AG09309 (cell line): ENCODE measurements at regions not wholly inside any gene's neighbourhood (a gene's known extent, or its start where the extent isn't known, plus 50 kb on each side); places are given as distances from the start of the nearest gene placed in this dataset.

Experiments
- DNase-seq: peaks from one replicate; pipeline ENCODE4 v3.0.0-alpha.2; 2010; ENCODE audit warnings: low read depth
- H3K4me3 ChIP-seq: 2 replicates; pipeline ENCODE4 v1.5.1; 2011; ENCODE audit warnings: mild to moderate bottlenecking, low read depth, low read length, moderate library complexity; ENCODE audit not compliant: control insufficient read depth
- TF ChIP-seq, protein P1 (sequence below): IDR thresholded peaks from 2 replicates; pipeline ENCODE4 v1.5.1; 2011; ENCODE audit warnings: mild to moderate bottlenecking, low read depth, low read length, inconsistent platforms; ENCODE audit not compliant: insufficient read depth, control insufficient read depth; ENCODE audit errors: missing control alignments

DNA sequence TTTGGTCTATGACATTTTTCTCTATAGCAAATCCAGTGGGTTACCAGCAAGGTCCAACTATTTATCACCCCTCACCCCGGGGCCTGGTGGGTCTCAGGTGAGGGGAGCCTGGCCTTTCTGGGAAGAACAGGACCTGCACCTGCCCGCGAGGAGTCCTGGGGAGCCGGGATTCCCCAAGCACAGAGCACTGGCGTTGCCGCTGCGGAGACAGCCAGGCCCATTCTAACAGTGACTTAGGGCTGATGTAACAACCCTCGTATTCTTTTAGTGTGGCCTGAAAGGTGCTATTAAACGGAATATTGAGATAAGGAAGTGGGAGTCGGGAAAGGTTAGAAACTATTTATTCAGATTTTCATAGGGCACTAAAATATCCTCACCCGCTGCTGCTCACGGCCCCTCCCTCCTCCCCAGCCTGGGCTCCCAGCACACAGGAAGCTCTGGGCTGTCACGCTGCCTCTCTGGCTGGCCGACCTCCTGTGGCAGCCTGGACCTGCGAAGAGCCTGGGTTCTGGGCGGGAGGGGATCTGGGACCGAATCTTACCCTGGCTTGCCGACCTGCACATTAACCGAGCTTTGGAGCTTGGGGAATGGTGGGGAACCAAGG is 141.2 kb downstream of the MIAT start:
- DNase-seq = no peak
- no peak overlapping the region for H3K4me3 ChIP-seq
- TF ChIP-seq, protein P1, sequence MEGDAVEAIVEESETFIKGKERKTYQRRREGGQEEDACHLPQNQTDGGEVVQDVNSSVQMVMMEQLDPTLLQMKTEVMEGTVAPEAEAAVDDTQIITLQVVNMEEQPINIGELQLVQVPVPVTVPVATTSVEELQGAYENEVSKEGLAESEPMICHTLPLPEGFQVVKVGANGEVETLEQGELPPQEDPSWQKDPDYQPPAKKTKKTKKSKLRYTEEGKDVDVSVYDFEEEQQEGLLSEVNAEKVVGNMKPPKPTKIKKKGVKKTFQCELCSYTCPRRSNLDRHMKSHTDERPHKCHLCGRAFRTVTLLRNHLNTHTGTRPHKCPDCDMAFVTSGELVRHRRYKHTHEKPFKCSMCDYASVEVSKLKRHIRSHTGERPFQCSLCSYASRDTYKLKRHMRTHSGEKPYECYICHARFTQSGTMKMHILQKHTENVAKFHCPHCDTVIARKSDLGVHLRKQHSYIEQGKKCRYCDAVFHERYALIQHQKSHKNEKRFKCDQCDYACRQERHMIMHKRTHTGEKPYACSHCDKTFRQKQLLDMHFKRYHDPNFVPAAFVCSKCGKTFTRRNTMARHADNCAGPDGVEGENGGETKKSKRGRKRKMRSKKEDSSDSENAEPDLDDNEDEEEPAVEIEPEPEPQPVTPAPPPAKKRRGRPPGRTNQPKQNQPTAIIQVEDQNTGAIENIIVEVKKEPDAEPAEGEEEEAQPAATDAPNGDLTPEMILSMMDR = no peak

DNA sequence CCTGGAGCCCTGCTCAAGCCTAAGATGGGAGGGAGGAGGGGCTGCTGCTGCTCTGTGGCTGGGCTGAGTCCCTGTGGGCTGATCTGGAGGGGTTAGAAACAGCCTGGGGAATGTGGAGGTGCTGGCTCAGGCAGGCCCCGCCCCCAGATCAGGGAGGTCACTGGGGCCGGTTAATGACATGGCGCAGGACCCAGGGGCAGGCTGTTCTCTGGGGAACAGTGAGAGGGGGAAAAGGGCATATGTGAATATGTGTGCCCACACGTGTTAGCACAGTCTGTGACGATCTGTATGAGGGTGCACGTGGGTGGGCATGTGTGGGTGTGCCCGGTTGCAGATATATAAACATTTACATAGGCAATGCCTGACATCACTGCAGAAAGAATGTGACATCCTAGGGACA is 143.5 kb downstream of the MIAT start:
- no peak overlapping the region for H3K4me3 ChIP-seq
- DNase-seq = no peak
- TF ChIP-seq, protein P1 = no peak

DNA sequence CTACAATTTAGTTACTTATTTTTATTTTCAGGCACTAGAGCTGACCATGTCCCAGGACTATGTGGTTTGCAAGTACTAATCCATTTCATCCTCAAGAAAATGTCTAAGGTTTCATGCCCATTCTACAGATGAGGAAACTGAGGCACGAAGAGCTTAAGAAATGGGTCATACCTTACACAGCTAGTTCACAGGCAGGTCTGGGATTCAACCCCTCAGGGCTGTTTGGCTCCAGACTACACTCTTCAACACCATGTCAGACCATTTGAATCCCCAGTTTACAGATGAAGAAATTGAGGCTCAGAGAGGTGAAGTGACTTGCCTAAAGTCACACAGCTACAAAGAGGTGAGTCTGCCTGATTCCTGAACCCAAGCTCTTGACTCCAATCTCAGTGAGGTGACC is 144.1 kb downstream of the MIAT start:
- TF ChIP-seq, protein P1 = no peak
- DNase-seq = no peak
- H3K4me3 ChIP-seq = no peak overlapping the region

DNA sequence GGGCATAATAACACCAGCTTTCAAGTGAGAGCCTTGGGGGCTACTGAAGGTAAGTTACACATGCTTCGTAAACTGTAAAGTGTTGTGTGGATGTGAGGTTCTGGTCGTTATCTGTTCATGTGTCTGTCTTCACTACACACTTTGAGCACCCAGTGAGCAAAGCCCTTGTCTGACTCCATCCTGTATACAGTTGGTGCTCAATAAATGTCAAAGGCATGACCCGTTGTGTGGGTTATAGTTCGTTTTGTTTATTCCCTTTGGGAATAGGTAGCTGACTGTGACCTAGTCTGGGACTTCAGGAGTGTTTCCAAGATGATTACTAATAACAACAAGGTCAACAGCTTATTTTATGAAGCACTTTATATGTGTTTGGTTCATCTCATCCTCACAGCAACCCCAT is 146.9 kb downstream of the MIAT start:
- H3K4me3 ChIP-seq = no peak overlapping the region
- no peak for DNase-seq
- TF ChIP-seq, protein P1 = no peak

DNA sequence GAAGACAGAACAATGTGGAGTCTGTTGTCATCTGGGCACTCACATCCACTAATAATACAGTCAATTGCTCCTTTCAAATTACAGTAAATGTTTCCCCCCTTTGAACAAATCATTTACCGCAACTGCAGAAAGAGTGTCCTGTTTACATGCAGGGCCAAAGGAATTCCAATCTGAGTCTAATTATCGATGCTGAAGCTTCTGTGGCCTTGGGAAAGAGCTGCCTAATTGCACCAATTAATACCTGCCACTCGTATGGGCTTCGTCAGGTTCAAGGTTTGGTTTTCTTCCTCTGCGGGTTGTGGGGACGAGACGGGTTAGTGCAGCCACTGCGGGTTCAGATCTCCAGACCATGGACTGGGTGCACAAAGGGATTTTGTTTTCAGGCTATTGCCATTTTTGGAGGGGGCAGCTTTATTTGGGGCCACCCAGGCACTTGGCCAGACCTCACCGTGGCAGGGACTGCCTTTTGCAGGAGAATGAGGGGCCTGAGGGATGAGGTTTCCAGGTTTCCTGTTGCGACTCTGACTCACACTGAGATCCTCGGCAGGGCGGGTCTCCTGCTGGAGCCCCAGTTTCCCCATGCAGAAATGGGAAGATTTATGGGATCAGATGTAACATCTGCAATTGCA is 147.6 kb downstream of the MIAT start:
- TF ChIP-seq, protein P1 = no peak
- no peak overlapping the region for H3K4me3 ChIP-seq
- no peak for DNase-seq

DNA sequence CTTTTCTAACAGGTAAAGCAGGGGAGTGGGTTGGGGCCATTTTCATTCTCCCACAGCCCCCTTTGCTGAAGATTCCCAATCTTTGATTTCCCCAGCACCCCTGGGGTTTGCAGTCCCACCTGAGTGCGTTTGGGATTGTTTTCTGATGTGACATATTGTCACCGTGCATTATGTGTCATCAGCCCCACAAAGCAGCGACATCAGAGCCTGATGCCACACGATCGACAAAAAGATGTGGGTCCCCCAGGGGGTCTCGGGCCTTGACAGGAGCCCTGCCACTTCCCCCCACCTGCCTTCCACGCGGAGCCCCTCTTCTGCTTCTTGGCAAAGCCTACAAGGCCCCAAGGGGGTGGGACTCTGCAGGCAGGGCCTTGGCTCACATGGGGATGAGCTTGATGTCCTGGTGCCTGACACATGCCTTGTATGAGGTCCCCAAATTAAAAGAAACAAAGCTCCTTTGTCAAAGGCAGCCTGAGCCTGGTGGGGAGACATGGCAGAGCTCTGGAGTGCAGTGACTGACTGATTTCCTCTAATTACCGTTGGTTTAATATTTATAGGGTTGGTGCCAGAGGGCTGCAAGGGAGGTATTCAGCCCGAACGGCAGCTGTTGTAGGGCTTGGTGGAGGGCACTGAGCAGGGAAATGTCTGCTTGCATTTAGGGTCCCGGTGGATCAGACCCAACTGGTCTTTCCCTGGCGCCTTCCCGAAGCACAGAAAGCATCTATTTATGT is 149.2 kb downstream of the MIAT start:
- no peak for DNase-seq
- TF ChIP-seq, protein P1 = no peak
- no peak overlapping the region for H3K4me3 ChIP-seq

DNA sequence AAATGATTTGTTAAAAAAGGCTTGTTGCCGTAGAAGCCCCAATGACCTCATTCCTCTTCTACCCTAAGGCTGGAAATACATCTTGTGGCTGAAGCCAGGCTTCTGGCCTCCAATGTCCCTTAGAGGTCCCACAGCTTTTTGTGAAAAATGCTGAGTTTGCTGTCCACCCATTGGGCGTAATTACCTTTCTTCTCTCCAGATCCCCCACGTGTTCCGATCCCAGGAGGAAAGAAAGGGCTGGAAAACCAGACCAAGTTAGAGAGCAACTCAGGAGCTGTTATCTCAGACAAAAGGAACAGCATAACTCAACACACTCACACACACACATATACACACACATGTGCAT is 154.2 kb downstream of the MIAT start:
- TF ChIP-seq, protein P1 = no peak
- H3K4me3 ChIP-seq = no peak overlapping the region
- DNase-seq = no peak
